GM10266 (cell line): ENCODE measurements at regions not wholly inside any gene's neighbourhood (a gene's known extent, or its start where the extent isn't known, plus 50 kb on each side); places are given as distances from the start of the nearest gene placed in this dataset.

Experiments
- DNase-seq: peaks from one replicate; pipeline ENCODE4 v3.0.0; 2012; ENCODE audit errors: extremely low spot score
- TF ChIP-seq, protein P1 (sequence below): IDR thresholded peaks from 2 replicates; pipeline ENCODE4 v1.5.1; 2012; ENCODE audit warnings: mild to moderate bottlenecking, low read depth; ENCODE audit not compliant: control insufficient read depth, insufficient read depth; ENCODE audit errors: missing control alignments

DNA sequence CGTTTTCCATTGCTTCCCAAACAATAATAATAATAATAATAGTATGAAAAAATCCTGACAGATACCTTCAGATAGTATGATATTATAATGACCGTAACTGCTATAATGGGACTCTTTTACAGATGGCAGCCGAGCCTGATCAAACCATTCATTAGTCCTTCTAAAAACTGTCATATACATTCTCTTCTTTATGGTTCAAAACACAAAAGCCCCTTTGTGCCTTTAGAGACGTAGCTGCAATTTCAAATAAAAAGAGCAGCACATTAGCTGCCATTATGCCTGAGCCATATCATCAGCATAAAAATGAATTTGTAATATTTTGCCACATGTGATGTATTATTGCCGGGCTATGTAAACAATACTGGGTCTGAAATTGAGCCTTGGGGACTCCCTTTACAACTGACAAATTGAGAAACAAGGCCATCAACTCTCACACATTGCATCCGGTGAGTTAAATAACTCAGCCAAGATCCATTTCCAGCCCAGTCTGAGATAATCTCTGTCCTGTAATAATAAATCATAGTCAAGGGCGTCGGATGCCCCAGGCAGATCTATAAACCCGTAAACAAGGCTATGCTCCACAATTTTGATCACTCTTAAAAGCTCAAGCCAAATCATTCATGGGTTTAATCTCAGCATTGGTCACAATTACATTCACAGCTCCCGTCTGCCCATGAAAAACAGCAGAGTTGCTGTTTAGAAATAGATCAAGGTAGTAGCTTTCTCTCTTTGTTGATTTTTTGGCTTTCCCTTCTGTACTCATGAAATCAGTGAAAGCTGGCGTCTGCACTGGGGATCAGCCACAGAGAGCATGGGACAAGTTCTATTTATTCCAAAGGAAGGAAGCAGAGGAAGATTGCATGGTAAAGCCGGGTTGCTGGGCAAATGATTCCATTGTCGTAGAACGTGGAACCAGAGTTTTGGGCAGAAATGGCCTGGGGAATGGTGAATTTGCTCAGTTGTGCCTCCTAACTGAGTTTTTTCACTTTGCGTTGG is 150.1 kb upstream of the BMPER start:
- TF ChIP-seq, protein P1, sequence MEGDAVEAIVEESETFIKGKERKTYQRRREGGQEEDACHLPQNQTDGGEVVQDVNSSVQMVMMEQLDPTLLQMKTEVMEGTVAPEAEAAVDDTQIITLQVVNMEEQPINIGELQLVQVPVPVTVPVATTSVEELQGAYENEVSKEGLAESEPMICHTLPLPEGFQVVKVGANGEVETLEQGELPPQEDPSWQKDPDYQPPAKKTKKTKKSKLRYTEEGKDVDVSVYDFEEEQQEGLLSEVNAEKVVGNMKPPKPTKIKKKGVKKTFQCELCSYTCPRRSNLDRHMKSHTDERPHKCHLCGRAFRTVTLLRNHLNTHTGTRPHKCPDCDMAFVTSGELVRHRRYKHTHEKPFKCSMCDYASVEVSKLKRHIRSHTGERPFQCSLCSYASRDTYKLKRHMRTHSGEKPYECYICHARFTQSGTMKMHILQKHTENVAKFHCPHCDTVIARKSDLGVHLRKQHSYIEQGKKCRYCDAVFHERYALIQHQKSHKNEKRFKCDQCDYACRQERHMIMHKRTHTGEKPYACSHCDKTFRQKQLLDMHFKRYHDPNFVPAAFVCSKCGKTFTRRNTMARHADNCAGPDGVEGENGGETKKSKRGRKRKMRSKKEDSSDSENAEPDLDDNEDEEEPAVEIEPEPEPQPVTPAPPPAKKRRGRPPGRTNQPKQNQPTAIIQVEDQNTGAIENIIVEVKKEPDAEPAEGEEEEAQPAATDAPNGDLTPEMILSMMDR: no peak
- no peak for DNase-seq

DNA sequence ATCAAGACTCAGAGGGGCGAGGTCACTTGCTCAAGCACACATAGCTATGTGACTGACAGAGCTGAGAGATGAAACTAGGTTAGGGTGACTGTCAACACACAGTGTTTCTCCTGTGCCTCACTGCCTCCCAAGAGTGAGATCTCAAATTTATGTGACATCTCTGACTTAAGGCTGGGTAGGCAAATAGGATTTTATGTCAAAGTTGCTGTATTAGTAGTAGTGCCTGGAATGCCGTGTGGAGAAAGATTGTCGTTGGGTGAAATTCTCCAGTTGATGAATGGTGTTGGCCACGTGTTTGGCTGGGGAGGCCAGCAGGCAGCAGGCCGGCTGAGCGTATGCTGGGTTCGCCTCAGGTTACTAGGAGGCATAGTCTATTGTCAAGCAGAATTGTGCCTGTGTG is 148.3 kb upstream of the BMPER start:
- TF ChIP-seq, protein P1: no peak
- DNase-seq: no peak

DNA sequence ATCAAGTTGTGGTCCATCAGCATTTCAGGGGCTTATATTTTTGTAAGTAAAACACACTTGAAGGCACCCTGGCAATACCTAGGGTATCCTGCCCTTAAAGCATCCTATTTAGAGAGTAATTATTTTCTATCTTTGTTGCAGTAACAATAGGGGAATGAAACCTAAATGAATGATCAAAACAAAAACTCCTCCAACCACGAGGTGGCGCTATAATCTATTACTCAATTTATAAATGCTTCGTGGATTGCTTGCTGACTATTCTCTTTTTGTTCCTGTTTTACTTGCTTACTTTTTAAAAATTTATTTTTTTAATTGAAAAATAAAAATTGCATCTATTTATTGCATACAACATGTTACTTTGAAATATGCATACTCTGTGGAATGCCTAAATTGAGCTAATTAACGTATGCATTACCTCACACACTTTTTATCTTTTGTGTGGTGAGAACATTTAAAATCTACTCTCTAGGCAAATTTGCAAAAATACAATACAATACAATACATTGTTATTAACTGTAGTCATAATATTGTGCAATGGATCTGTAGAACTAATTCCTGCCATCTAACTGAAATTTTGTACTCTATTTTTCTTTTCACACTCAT is 147.7 kb upstream of the BMPER start:
- DNase-seq: peak; percentile 28
- TF ChIP-seq, protein P1: peak; percentile 47

DNA sequence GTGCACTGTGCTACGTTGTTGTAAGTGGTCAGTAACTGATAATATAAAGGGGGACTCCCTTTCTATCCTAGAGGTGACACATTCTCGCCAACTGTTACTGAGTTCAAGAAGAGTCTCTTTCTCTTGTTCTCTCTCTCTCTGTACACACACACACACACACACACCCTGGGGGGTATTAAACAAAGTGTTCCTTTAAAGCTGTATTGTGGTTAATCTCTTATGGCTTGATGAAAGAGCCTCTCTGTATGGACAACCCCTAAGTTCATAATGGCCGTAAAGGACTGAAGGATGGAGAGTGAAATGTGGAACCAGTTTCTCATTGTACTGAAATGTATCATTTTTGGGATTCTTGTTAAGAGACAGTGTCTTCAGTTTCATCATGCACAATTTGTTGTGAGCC is 145.2 kb upstream of the BMPER start:
- TF ChIP-seq, protein P1: no peak
- DNase-seq: no peak

DNA sequence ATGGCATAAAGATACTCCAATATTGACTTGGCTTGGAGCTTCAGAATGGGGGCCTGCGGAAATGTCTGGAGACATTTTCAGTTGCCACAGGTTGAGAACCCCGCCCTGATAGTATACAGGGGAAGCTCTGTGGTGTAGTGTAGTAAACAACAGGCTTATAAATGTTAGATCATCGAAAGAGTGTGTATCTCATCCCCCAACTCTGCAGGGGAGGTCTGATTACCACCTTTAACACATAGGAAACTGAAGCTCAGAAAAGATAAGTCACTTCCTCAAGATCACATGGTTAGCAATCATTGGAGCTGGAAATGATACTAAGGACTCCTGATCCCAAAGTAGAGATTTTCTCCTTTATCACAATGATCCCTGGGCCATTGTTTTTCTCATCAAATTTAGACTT is 144.5 kb upstream of the BMPER start:
- no peak for DNase-seq

DNA sequence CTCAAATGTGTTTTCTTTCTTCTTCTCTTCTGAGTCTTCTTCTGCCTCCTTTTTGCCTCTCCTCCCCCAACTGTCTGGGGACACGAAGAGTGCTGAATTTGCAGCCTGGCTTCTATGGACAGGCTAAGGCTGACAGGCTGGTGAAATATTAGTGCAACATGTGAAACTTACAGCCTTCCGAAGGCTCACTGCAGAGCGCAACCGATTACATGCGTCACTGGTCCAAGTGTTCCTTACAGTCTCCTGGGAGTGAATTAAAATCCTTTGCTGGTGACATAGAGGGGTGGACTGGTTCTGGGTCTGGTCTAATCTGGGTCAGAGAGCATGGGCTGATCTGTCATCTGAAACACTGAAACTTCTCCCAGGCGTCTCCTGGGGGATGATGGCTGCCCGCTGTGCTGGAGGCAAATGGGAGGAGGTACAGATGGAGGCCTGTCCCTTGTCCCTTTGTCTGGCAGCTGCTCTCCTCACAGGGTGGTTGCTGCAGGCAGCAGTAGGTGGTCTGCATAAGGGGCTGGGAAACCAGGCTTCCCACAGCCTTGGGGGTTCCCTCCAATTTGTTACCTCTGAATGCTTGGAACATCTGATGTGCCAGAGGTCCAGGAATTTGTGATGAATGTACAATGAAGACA is 143.8 kb upstream of the BMPER start:
- DNase-seq: no peak
- TF ChIP-seq, protein P1: no peak

More for the DNA sequence above, 144.5 kb upstream of the BMPER start:
- TF ChIP-seq, protein P1: no peak
